GM12878 (cell line): ENCODE measurements at regions not wholly inside any gene's neighbourhood (a gene's known extent, or its start where the extent isn't known, plus 50 kb on each side); places are given as distances from the start of the nearest gene placed in this dataset.

Source experiments
- ATAC-seq: fragments of 200-7000 bp; cut with Tn5 transposase; 3 replicates; pipeline ENCODE4 v1.9.1; 2020; ENCODE audit warnings: mild to moderate bottlenecking, moderate library complexity
- BruUV-seq: library from RNA; stranded (reverse); fragments of 400-500 nt; replicated peaks from 2 replicates; lab custom pipeline; 2021; lab: Mats Ljungman, UMichigan
- CTCF ChIA-PET: fragments of 300-600 bp; sonication (Branson Sonifier 250); formaldehyde crosslinking; extraction: SDS; loops from one replicate; lab custom pipeline; 2021; ENCODE audit warnings: inconsistent platforms; lab: Yijun Ruan, JAX
- POLR2A ChIA-PET: fragments of 350-600 bp; formaldehyde crosslinking; extraction: SDS; loops from one replicate; lab custom pipeline; 2021; ENCODE audit warnings: inconsistent platforms; lab: Charles Lee
- RAD21 ChIA-PET: fragments of 300-600 bp; sonication (Branson Sonifier 250); formaldehyde crosslinking; loops from one replicate; lab custom pipeline; 2023; ENCODE audit warnings: antibody characterized with exemption; ENCODE audit not compliant: unreplicated experiment; lab: Charles Lee
- SMC1A ChIA-PET: fragments of 300-600 bp; sonication (Branson Sonifier 250); formaldehyde crosslinking; loops from one replicate; lab custom pipeline; 2023; ENCODE audit not compliant: unreplicated experiment, uncharacterized antibody; lab: Charles Lee
- DNase-seq: peaks from one replicate; pipeline ENCODE4 v3.0.0-alpha.2; 2011; ENCODE audit warnings: low read depth, low spot score
- FAIRE-seq: peaks from 3 replicates; lab custom pipeline; 2011; peaks lifted over from hg19 to GRCh38; lab: Jason Lieb, UNC
- H2AFZ ChIP-seq: 2 replicates; pipeline ENCODE4 v1.6.0; 2011; ENCODE audit warnings: low read depth, low read length, control low read depth; ENCODE audit not compliant: control insufficient read depth
- H3K27ac ChIP-seq: 2 replicates; pipeline ENCODE4 v1.5.1; 2011; ENCODE audit warnings: control low read depth; ENCODE audit not compliant: control insufficient read depth, insufficient read depth
- H3K27me3 ChIP-seq, 2 experiments: replicated peaks in 1 of 2; 2 replicates each; pipeline versions ENCODE4 v1.6.0 to v1.6.1; 2011; ENCODE audit warnings: low read length in 1 of 2; ENCODE audit not compliant: control insufficient read depth in 2 of 2, insufficient read depth in 2 of 2
- H3K36me3 ChIP-seq, 2 experiments: 2 replicates each; pipeline ENCODE4 v1.5.1; 2011; ENCODE audit warnings: low read length in 1 of 2; ENCODE audit not compliant: control insufficient read depth in 2 of 2, insufficient read depth in 2 of 2
- H3K4me1 ChIP-seq: 2 replicates; pipeline ENCODE4 v1.6.1; 2011; ENCODE audit warnings: mild to moderate bottlenecking, low read length, moderate library complexity, mixed read lengths; ENCODE audit not compliant: control insufficient read depth, insufficient read depth
- H3K4me2 ChIP-seq: 2 replicates; pipeline ENCODE4 v1.6.0; 2011; ENCODE audit warnings: control low read depth; ENCODE audit not compliant: control insufficient read depth, insufficient read depth
- H3K4me3 ChIP-seq: fragments of 200-600 bp; sonication (generic); 2 replicates; pipeline ENCODE4 v1.5.1; 2016
- H3K79me2 ChIP-seq: 2 replicates; pipeline ENCODE4 v1.6.0; 2011; ENCODE audit warnings: low read length; ENCODE audit not compliant: control insufficient read depth, insufficient read depth
- H3K9ac ChIP-seq: 2 replicates; pipeline ENCODE4 v1.8.0; 2011; ENCODE audit warnings: low read length, control low read depth, mixed read lengths; ENCODE audit not compliant: control insufficient read depth, insufficient read depth
- H3K9me3 ChIP-seq: replicated peaks from 3 replicates; pipeline ENCODE4 v1.5.1; 2011; ENCODE audit warnings: mild to moderate bottlenecking, low read length; ENCODE audit not compliant: control insufficient read depth, insufficient read depth
- H4K20me1 ChIP-seq: 2 replicates; pipeline ENCODE4 v1.6.0; 2011; ENCODE audit not compliant: control insufficient read depth, insufficient read depth
- CBX5 ChIP-seq: sonication (generic); IDR thresholded peaks from 2 replicates; pipeline ENCODE4 v1.6.1; 2016; ENCODE audit warnings: low read depth, moderate library complexity, mild to moderate bottlenecking, inconsistent platforms
- CREB1 ChIP-seq: IDR thresholded peaks from 2 replicates; pipeline ENCODE4 v1.6.1; 2012; ENCODE audit warnings: low read depth, mild to moderate bottlenecking, inconsistent platforms
- E2F4 ChIP-seq: IDR thresholded peaks from 2 replicates; pipeline ENCODE4 v1.6.1; 2012; ENCODE audit warnings: low read depth, low read length, improper control_type of control experiment
- HDAC6 ChIP-seq: fragments of 200-600 bp; sonication (generic); IDR thresholded peaks from one replicate; pipeline ENCODE4 v1.8.0; 2017; ENCODE audit warnings: antibody characterized with exemption; ENCODE audit not compliant: unreplicated experiment
- IRF5 ChIP-seq: fragments of 450-650 bp; IDR thresholded peaks from 2 replicates; pipeline ENCODE4 v1.6.1; 2017; ENCODE audit warnings: borderline replicate concordance
- KAT2A ChIP-seq: conservative IDR thresholded peaks from 2 replicates; pipeline ENCODE4 v1.6.1; 2011; ENCODE audit warnings: low read depth, low read length; ENCODE audit not compliant: control insufficient read depth
- MLLT1 ChIP-seq: fragments of 450-650 bp; IDR thresholded peaks from 2 replicates; pipeline ENCODE4 v1.6.1; 2016; ENCODE audit warnings: mild to moderate bottlenecking
- MTA2 ChIP-seq: fragments of 450-650 bp; IDR thresholded peaks from 2 replicates; pipeline ENCODE4 v1.6.1; 2016; ENCODE audit warnings: low read depth, mild to moderate bottlenecking, moderate library complexity
- MXI1 ChIP-seq: fragments of 150-350 bp; IDR thresholded peaks from 2 replicates; pipeline ENCODE4 v1.6.1; 2011; ENCODE audit warnings: low read depth, mild to moderate bottlenecking, inconsistent platforms, low read length, improper control_type of control experiment
- NFYA ChIP-seq: IDR thresholded peaks from 2 replicates; pipeline ENCODE4 v1.6.1; 2011; ENCODE audit warnings: low read depth, mild to moderate bottlenecking, low read length, improper control_type of control experiment, borderline replicate concordance
- NKRF ChIP-seq: fragments of 450-650 bp; conservative IDR thresholded peaks from 2 replicates; pipeline ENCODE4 v1.6.1; 2017; ENCODE audit warnings: mild to moderate bottlenecking, moderate library complexity
- PBX3 ChIP-seq: IDR thresholded peaks from 2 replicates; pipeline ENCODE4 v1.6.1; 2011; ENCODE audit warnings: mild to moderate bottlenecking, low read depth, low read length, moderate library complexity; ENCODE audit not compliant: insufficient replicate concordance
- POLR2AphosphoS2 ChIP-seq: IDR thresholded peaks from 2 replicates; pipeline ENCODE4 v1.6.1; 2011; ENCODE audit warnings: low read depth, mild to moderate bottlenecking, low read length, improper control_type of control experiment, moderate library complexity
- TARDBP ChIP-seq: IDR thresholded peaks from 2 replicates; pipeline ENCODE4 v1.6.1; 2016; ENCODE audit warnings: borderline replicate concordance
- TBL1XR1 ChIP-seq: IDR thresholded peaks from 2 replicates; pipeline ENCODE4 v1.6.1; 2012; ENCODE audit warnings: low read depth, low read length, improper control_type of control experiment
- ZNF207 ChIP-seq: fragments of 450-650 bp; IDR thresholded peaks from 2 replicates; pipeline ENCODE4 v1.6.1; 2014; ENCODE audit warnings: antibody characterized with exemption, mild to moderate bottlenecking, borderline replicate concordance
- ZNF217 ChIP-seq: fragments of 450-650 bp; IDR thresholded peaks from 2 replicates; pipeline ENCODE4 v1.6.1; 2017; ENCODE audit warnings: antibody characterized with exemption, mild to moderate bottlenecking
- ZNF274 ChIP-seq: IDR thresholded peaks from one replicate; pipeline ENCODE4 v1.8.0; 2011; ENCODE audit not compliant: insufficient read length, insufficient read depth
- ZNF622 ChIP-seq: fragments of 450-650 bp; IDR thresholded peaks from 2 replicates; pipeline ENCODE4 v1.6.1; 2017; ENCODE audit warnings: mild to moderate bottlenecking, inconsistent platforms
- in situ Hi-C: fragments of 300-500 bp; cut with MboI; formaldehyde crosslinking; loops from 9 replicates; pipeline ENCODE4 v1.14.3; 2018; ENCODE audit warnings: mixed read lengths
- intact Hi-C: fragments of 100-400 bp; cut with micrococcal nuclease; formaldehyde crosslinking; loops from one replicate; pipeline ENCODE4 v1.14.2; 2022; ENCODE audit not compliant: unreplicated experiment

- no peak overlapping the region for H3K9ac ChIP-seq
- intact Hi-C loops: no loop called here
- ChIA-PET CTCF (no interaction called here), POLR2A (no interaction called here), SMC1A (interaction anchor here (1.0 kb wide), 1 partner anchor 9 kb away, joined by 4 read pairs; no protein-coding TSS in a partner anchor), RAD21 (no interaction called here)
- no peak for TF ChIP-seq PBX3
- no peak for TF ChIP-seq ZNF207
- no peak for TF ChIP-seq TARDBP
- TF ChIP-seq ZNF622: no peak
- TF ChIP-seq HDAC6: no peak
- no peak for TF ChIP-seq CBX5
- TF ChIP-seq MXI1: no peak
- no peak for TF ChIP-seq POLR2AphosphoS2
- no peak for TF ChIP-seq KAT2A
- no peak for TF ChIP-seq ZNF274
- no peak for TF ChIP-seq MLLT1
- no peak for TF ChIP-seq TBL1XR1
- no peak for TF ChIP-seq NKRF
- TF ChIP-seq MTA2: no peak
- no peak for TF ChIP-seq ZNF217
- no peak for TF ChIP-seq CREB1
- TF ChIP-seq IRF5: no peak
- no peak for TF ChIP-seq E2F4
- TF ChIP-seq NFYA: no peak
- ATAC-seq (no peak), DNase-seq (no peak), FAIRE-seq (no peak)
- no peak overlapping the region for H3K4me3 ChIP-seq
- H2AFZ ChIP-seq: no peak overlapping the region
- BruUV-seq: no TSS peak
- H3K36me3 ChIP-seq: no peaks in the 10 kb centered on the region
- H4K20me1 ChIP-seq: no peaks in the 10 kb centered on the region
- H3K27me3 ChIP-seq: no peaks in the 10 kb centered on the region
- in situ Hi-C loops: no loop called here
- no peaks in the 10 kb centered on the region for H3K79me2 ChIP-seq
- no peak overlapping the region for H3K4me2 ChIP-seq
- no peaks in the 10 kb centered on the region for H3K4me1 ChIP-seq
- H3K9me3 ChIP-seq: no peaks in the 10 kb centered on the region
- H3K27ac ChIP-seq: no peak overlapping the region
Measured at GRCh38 chr5:119928974-119929373, 299.6 kb downstream of the FAM170A start.
